Prostate gland (tissue), 2 donors: ENCODE measurements at regions not wholly inside any gene's neighbourhood (a gene's known extent, or its start where the extent isn't known, plus 50 kb on each side); places are given as distances from the start of the nearest gene placed in this dataset.

ENCODE experiments used
- POLR2A ChIP-seq: fragments of 450-650 bp; IDR thresholded peaks from one replicate; pipeline ENCODE4 v1.6.1; 2016; ENCODE audit warnings: antibody characterized with exemption, mild to moderate bottlenecking
- POLR2AphosphoS5 ChIP-seq: sonication (generic); formaldehyde crosslinking; IDR thresholded peaks from one replicate; pipeline ENCODE4 v1.6.1; 2017; ENCODE audit warnings: antibody characterized with exemption
- TF ChIP-seq, protein P1 (sequence below), 4 experiments: fragments of 200-600 bp in 2 of 4; fragments of 450-650 bp in 2 of 4; sonication (generic) in 2 of 4; IDR thresholded peaks; 1 replicate in 3 of 4; 2 replicates in 1 of 4; pipeline ENCODE4 v1.5.1; 2016 to 2019; ENCODE audit warnings: antibody characterized with exemption in 4 of 4, mild to moderate bottlenecking in 2 of 4, moderate library complexity in 2 of 4

GRCh38 chr15:88399021-88399685 lies 68.0 kb downstream of the MRPL46 start:
- TF ChIP-seq POLR2AphosphoS5 = no peak
- no peak for TF ChIP-seq POLR2A
- TF ChIP-seq, protein P1, sequence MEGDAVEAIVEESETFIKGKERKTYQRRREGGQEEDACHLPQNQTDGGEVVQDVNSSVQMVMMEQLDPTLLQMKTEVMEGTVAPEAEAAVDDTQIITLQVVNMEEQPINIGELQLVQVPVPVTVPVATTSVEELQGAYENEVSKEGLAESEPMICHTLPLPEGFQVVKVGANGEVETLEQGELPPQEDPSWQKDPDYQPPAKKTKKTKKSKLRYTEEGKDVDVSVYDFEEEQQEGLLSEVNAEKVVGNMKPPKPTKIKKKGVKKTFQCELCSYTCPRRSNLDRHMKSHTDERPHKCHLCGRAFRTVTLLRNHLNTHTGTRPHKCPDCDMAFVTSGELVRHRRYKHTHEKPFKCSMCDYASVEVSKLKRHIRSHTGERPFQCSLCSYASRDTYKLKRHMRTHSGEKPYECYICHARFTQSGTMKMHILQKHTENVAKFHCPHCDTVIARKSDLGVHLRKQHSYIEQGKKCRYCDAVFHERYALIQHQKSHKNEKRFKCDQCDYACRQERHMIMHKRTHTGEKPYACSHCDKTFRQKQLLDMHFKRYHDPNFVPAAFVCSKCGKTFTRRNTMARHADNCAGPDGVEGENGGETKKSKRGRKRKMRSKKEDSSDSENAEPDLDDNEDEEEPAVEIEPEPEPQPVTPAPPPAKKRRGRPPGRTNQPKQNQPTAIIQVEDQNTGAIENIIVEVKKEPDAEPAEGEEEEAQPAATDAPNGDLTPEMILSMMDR (IDR thresholded peaks at IDR 0.05) = no peak
